Inferior parietal cortex (tissue), 1 donor: ENCODE measurements at regions not wholly inside any gene's neighbourhood (a gene's known extent, or its start where the extent isn't known, plus 50 kb on each side); places are given as distances from the start of the nearest gene placed in this dataset.

Experiments
- DNase-seq: peaks from one replicate; pipeline ENCODE4 v3.0.0-alpha.2; 2016; ENCODE audit errors: extremely low spot score

DNA sequence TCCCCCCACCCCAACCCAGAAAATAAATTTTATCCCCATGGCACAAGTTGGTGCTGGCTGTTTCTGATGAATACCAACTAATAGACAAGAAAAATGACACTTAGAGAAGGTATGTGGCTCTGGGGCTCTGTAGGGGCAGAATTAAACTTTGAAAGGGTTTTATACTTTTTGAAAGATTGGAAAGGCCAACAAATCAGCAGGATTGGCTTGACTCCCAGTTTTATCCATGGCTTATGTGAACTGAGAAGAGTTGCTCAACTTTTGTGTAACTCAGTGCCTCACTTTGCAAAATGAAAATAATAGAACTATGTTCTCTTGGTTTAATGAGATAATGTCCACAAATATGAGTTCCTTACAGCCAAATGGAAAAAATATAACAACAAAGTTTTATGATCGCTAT is 288.9 kb upstream of the KIF2A start:
- DNase-seq: no peak

DNA sequence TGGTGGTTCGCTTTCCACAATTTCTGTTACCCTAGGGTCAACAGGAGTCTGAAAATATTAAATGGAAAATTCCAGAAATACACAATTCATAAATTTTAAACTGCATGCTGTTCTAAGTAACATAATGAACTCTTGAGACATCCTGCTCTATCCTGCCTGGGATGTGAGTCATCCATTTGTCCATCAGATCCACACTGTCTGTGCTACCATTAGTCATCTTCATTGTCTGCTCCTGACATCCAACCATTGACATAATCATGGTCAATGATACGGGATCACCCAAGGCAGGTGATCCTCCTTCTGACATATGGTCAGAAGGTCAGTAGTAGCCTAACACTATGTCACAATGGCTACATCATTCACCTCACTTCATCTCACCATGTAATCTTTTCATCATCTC is 276.7 kb upstream of the KIF2A start:
- DNase-seq: no peak

DNA sequence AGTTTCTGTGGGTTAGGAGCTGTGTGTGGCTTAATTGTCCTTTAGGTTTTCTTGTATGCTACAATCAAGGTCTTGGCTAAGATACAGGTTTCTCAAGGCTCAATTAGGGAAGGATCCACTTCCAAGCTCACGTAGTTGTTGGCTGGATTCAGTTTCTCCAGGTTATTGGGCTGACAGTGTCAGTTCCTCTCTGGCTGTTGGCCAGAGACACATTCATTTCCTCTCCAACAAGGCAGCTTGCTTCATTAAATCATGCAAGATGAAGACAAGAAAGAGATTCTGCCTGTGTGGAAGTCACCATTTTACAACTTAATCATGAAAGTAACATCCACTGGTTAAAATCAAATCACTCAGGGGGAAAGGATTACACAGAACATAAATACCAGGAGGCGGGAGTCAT is 275.7 kb upstream of the KIF2A start:
- no peak for DNase-seq

DNA sequence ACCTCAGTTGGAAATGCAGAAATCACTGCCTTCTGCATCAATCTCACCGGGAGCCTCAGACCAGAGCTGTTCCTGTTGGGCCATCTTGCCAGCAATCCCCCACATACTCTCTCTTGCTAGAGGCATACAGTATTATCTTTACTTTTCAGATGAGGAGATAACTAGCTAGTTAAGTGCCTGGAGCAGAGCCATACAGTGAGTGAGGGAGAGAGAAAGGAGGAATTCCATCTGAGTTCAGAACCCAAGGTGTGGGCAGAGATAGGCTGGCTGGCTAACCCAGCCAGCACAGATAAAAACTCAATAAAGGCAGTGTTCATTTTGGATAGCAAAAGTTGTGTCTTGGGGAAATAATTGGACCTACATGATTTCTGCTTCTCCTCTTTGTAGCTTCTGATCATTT is 268.0 kb upstream of the KIF2A start:
- DNase-seq: no peak

DNA sequence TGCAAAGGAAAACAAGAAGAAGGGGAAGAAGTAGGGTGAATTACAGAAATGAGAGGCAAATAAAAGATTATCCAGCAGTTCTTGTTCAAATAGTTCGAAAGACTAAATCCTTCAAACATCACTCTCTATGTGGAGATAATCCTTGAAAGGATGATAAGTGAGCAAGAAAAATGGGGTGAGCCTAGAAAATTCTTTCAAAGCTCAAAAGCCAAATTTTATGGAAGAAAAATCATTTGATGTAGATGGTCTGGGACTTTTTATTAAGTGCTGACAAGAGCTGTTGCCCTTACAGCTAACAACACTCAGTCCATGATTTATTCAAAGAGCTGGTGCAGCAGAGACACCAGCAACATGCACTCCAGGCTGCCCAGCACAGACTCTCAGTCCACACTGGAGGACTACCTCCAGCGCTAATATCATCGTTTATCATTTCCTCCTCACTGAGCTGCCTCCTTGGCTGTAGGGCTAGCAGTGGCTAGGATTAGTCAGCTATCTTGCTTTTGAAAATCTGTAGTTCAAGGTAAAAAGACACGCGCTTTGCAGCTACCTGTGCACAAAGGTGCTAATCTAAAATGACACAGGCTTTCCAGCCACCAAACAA is 264.8 kb upstream of the KIF2A start:
- DNase-seq: no peak

DNA sequence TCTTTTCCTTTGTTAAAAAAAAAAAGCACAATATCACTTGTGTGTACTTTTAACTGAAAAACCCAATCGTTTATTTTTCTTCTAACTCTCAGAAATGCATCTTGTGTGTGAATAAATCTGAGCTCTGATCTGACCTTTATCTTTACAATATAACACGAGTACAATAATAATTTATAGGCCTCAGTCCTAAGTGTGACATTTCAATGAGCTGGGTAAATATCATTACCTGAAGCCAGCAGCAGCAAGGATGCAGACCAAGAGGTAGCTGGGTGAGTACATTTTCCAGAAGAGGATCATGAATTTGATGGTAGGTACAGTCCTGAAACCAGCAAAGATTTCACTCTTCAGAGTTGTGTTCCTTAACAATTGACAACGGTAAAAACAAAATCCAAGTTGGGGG is 264.0 kb upstream of the KIF2A start:
- no peak for DNase-seq

DNA sequence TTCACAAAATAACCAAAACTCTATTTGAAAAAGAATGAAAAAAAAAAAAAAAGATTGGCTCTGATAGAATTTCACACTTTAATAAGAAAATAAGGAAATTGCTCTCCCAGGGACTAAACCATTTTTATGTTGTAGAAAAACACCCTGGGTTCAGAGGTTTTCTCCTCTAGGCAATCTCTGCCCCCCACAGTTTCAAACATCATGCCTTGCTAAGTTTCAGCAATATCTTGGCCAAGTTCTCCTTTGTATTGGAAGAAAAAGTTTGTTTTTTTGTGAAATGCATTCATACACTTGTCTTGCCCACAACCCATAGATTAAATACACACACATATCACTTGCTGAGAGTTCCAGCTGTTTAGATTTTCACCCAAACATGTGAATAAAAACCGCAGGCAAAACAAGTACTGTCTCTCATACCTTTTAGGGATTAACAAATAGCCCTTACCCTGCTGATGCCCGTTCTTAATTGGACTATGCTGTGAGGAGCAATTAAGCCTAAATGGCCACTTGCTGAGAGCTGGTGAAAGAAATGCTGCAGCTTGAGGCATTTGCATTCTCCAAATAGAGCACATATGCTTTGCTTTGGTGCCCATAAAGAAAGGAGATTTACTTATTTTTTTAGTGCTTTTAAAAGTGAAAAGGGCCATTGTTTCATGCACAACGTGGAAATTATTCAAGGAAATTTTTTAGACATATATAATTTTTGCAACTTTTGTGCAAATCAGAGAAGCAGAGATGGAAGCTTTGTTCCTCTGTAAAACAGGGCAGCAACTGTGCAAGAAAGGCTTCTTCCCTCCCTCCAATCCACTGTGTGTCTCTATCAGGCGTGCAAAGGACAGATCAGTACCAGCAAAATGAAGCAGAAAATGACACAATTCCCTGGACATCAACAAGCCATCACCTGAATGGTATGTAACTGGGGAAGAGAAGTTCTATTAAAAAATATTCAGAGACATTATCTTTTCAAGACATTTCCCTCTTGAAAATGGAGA is 262.4 kb upstream of the KIF2A start:
- no peak for DNase-seq

DNA sequence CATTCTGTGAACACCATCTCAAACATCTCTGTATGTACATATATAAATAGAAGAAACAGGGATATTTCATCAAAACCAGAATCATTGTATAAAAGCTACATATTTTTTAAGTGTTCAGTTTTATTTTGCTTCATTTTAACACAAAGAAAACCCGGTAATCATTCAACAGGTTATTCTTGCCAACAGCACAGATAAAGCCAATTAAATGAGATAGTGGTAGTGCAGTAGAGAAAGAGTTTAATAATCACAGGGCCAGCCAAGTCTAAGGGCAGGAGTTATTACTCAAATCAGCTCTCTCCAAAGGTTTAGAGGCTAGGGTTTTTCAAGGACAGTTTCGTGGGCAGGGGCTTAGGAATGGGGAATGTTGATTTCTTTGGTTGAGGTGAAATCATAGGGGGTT is 261.0 kb upstream of the KIF2A start:
- DNase-seq: no peak

DNA sequence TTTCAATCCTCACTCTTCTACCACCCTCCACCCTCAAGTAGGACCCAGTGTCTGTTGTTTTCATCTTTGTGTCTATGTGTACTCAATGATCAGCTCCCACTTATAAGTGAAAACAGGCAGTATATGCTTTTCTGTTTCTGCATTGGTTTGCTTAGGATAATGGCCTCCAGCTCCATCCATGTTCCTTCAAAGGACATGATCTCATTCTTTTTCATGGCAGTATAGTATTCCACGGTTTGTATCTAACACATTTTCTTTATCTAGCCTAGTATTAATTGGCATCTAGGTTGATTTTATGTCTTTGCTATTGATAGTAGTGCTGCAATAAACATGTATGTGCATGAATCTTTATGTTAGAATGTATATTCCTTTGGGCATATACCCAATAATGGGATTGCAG is 259.8 kb upstream of the KIF2A start:
- no peak for DNase-seq

DNA sequence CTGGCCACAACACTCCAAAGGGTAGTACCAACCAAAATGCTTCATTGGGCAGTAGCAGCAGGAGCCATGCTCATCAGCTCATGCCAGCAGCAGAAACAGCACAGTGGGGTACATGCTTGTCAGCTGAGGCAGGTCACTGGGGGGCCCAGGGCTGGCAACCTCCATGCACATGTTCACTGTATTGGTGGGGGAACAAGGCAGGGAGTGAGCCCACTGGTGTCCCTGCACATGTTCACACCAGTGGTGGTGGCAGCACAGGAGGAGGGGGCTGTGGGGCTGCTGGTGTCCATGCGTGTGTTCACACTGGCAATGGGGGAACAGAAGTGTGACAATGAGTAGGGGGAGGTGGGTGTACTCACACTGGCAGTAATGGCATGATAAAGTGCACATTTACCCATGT is 254.3 kb upstream of the KIF2A start:
- no peak for DNase-seq

DNA sequence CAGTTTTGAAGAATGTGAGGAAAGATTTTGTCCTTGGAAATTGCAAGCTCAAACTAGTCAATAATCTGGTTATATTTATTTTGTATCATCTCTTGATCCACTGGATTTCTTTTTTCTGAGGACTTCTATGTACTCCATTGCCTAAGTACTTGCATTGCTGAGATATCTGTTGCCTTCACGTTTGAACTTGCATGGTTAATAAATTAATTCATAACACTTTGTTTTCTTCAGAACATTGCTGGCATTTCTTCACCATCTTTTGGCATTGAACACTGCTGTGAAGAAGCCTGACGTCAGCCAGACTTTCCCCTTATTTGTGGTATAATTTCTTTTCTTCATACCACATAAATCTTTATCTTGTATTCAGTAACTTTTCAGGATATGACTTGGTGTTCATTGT is 246.0 kb upstream of the KIF2A start:
- DNase-seq: no peak

DNA sequence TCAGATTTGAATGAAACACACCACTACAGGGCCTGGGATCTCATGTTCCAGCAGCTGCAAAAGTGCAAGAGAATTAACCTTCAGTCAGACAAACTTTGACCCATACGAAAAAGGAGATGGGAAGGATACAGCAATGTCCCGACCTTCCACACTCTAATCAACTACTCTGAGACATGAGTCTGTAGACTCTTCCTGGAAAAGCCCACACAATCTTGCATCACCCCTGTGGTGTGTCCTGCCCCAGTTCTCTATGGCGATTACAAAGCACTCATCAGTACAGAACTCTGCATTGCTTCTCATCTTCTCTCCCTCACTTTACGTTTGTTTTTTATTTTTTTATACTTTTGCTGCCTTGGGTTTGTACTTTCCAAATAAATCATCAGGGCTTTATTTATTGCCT is 241.0 kb upstream of the KIF2A start:
- DNase-seq: no peak

DNA sequence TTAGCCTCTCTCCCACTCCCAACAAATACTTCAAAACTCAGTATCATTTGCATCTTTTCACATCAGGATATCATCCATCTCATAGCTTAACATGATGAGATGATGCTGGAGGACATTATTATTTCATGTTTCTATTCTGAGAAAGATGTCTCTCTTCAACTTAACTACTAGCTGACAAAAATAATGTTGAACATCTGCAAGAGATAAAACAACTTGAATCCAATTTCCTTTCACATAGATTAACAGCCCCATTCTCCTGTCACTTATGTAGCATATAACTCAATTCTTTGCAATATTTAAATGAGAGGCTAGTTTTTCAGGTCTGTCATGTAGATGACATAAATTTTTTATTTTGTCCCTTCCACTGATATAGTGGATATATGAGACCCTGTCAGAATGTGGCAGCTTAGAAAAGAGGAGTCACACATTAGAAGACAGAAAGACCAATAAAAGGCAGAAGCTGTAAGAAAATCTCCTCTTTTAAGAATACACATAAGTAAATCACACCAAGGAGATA is 239.2 kb upstream of the KIF2A start:
- no peak for DNase-seq

DNA sequence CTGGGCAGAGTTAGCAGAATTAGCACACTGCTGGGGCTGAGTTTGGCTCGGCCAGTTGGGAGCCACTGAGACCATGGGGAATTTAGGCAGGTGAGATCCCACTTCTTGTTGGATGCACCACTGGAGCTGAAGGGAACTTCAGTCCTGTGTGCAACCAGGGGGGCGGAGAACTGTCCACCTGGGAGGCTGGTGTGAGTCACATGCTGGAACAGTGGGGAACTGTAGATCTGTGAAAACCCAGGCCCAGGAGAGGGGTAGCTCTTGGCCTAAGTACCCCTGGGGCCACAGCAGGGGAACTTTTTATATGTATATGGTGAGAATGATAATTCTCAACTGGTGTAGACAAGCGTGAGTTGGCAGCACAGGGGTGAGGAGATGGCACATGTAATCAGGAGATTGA is 237.5 kb upstream of the KIF2A start:
- DNase-seq: no peak

DNA sequence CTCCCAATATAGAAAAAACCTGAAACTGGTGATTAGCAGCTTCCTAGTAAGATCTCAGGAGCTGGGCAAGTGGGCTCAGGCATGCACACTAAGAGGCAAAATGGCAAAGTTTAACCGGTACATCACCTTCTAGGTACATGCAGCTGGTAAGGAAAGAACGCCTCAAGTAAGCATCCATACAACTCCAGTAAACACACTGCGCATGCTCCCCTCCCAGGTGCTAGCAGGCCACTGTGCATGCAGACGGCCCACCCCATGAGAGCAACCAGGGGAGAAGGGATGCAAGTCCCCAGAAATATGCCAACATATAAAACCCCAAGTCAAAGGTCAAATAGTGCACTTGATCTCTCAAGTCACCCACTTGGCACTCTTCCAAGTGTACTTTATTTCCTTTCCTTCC is 228.6 kb upstream of the KIF2A start:
- DNase-seq: no peak

DNA sequence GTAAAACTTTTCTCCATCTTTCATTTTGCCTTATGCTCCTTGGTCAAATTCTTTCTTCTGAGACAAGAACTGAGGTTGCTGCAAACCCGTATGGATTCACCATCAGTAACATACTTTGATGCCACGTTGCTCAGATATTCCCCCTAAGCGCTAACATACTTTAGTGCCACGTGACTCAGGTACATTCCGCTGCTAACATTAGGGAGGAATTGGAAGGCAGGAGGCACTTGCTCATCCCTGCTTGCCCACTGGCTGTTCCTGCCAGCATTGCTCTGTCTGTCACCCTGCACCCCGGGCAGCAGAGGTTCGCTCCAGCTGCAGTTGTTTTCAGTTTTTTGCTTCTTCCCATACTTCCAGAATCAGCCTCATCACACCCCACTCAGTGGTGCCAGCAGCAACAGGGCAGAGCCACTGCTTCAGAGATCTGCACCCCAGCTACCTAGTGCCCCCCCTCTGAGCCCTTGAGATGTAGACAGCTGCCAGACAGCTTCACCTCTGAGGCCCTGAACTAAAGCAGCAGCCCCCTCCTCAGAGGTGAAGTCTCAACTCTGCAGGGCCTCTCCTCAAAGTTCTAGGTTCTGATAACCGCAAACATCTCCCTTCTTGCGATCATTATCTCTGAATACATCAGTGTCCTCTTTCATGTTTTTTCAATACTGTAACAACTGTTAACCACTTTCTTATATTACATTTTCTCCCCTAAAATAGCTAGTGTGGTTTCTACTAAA is 228.0 kb upstream of the KIF2A start:
- DNase-seq: no peak

DNA sequence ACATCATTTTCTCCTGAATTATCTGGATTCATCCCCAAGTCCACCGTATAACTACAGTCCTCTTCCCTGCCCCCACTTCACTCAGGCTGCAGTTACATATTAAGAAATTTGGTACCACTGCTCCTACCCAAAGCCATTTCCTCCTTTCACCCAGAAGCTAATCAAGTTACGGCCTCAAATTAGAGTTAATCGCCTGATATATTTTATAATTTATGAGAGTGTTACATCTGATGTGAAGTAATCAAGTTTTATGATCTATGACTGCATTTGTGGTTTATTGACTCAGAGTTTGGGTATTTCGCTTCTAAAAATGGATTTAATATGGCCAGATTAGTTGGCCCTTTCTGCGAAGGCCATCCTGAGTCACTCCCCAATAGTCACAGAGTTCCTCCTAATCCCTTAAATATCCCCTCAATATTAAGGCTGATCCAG is 223.6 kb upstream of the KIF2A start:
- DNase-seq: no peak

DNA sequence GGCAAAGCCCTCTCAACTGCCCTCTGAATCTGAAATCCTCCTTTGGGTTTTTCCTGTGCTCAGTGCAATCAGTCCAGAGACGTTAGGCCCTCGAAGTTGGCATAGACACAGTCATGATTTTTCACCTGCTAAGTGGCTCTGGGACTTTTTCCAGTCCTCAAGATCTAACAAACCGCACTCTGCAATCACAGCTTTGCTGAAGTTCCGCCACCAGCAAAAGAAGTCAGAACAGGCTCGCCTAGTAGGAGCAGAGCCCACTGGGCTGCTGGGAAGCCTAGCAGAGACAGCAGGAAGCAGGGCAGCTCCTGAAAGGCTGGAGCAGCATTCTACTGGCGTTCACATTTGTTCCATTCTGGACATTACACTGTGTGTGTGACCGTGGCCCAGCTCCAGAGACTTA is 222.8 kb upstream of the KIF2A start:
- no peak for DNase-seq

DNA sequence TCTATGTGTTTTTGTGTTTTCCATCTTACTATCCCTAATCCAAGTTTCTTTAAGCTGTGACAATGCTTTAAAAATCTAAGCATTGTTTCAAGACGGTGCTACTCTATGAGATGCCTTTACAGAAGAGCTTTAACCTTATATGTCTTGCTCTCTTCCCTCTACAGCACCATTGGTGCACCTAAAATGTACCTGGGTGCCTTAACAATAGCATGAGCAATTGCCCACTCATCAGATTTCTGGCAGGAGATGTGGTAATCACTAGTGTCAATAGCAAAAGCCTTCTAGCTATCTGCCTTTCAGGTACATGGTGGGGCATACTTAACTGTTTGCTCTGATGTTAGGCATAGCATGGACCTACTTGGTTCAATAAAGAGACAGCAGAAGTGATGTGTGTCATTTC is 222.3 kb upstream of the KIF2A start:
- DNase-seq: no peak

DNA sequence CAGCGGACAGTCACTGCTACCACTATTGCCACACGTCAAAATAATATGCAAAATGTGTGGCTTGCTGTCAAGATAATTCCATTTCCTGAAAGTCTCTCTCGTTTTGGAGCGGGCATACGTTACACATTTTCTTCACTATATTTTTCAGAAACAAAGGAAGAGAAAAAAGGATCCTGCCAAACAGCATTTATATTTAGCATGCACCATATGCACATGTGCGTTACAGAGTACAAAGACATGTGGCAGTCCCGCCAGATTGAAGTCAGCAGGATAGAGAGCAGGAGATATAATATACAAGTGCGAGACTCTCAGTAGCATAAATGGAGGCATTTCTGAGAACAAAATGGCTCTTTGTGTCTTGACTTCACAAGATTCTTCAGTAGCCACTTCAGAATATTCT is 221.6 kb upstream of the KIF2A start:
- DNase-seq: peak; percentile 58

DNA sequence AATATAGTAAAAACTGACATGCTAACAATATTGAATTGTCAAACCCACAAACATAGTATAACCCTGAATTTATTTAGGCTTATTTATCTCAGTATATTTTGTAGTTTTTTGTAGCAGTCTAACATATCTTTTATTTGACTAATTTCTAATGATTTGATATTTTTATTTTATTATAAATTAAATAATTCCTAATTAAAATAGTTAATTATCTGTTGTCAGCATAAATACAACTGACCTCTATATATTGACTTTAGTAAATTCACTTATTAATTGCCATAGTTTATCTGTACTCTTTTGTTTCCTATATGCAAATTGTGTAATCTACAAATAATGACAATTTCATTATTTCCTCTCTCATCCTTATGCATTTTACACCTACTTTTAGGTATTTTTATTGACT is 215.1 kb upstream of the KIF2A start:
- no peak for DNase-seq

DNA sequence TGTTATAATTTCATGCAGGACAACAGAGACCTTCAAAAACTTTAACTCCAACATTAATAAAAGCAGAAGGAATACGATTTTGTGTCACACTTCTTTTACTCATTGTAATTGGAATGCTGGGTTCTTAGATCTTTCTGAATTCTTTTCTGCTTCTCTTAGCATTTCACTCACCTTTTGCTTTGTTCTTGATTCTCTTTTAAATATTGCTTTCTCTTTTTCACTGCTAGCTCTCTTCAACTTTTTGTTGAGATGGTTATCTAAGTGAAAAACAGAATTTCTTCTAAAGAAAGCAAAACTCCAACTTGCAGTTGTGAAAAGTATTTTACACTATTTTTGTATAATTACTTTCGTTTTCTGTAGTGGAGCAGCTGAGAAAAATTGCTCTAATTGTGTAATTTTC is 212.6 kb upstream of the KIF2A start:
- DNase-seq: no peak

DNA sequence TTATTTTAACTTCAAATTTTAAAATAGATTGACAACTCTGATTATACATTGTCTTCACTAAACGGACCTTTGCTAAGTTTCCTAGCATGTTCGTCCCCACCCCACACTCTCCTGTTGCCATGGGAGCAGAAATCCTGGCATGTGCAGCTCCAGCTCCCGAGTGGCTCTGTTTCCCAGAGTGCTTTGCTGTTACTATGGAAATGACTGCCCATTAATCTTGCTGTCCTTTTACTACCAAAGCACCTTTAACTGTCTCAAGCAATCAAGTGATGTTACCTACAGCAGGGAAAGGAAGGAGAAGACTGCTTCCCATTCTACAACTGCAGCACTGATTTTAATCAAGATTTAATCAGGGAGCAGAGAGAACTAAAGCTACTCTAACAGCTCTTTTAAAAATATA is 212.0 kb upstream of the KIF2A start:
- peak; percentile 60 for DNase-seq
